PC-9 (cell line): ENCODE measurements at regions not wholly inside any gene's neighbourhood (a gene's known extent, or its start where the extent isn't known, plus 50 kb on each side); places are given as distances from the start of the nearest gene placed in this dataset.
"Not testable (repeated sequence)": the region's sequence is repeated elsewhere in the genome, so short reads cannot be mapped to it uniquely, and the experiment has no call there.

Experiments used
- BruUV-seq: library from RNA; stranded (reverse); fragments of 400-500 nt; replicated peaks from 2 replicates; lab custom pipeline; 2021; lab: Mats Ljungman, UMichigan
- CTCF ChIA-PET: fragments of 300-600 bp; sonication (Branson Sonifier 250); formaldehyde crosslinking; loops from one replicate; lab custom pipeline; 2022; ENCODE audit warnings: antibody characterized with exemption; lab: Charles Lee
- POLR2A ChIA-PET: fragments of 300-600 bp; sonication (Branson Sonifier 250); formaldehyde crosslinking; loops from one replicate; lab custom pipeline; 2022; ENCODE audit warnings: antibody characterized with exemption; ENCODE audit not compliant: unreplicated experiment; lab: Charles Lee
- DNase-seq, 2 experiments: peaks; one replicate each; pipeline versions ENCODE4 v3.0.0 to v3.0.0-alpha.2; 2015 to 2022; ENCODE audit warnings: mixed read lengths in 1 of 2
- H2AFZ ChIP-seq: fragments of 200-600 bp; sonication (generic); 2 replicates; pipeline ENCODE4 v1.8.1; 2017; ENCODE audit warnings: antibody characterized with exemption
- H3F3A ChIP-seq: fragments of 200-600 bp; sonication (generic); 2 replicates; pipeline ENCODE4 v1.8.1; 2017; ENCODE audit warnings: antibody characterized with exemption, mild to moderate bottlenecking, low read depth; ENCODE audit not compliant: insufficient read depth
- H3K27ac ChIP-seq: fragments of 200-600 bp; sonication (generic); 2 replicates; pipeline ENCODE4 v1.6.1; 2016; ENCODE audit warnings: mixed run types
- H3K27me3 ChIP-seq: fragments of 200-600 bp; sonication (generic); 2 replicates; pipeline ENCODE4 v1.6.1; 2016; ENCODE audit warnings: low read depth, mixed run types; ENCODE audit not compliant: insufficient read depth
- H3K36me3 ChIP-seq: fragments of 200-600 bp; sonication (generic); 2 replicates; pipeline ENCODE4 v1.6.1; 2016; ENCODE audit warnings: low read depth, mixed run types
- H3K4me1 ChIP-seq: fragments of 200-600 bp; sonication (generic); replicated peaks from 2 replicates; pipeline ENCODE4 v1.6.1; 2016; ENCODE audit warnings: mixed run types; ENCODE audit not compliant: insufficient read depth
- H3K4me2 ChIP-seq: fragments of 200-600 bp; sonication (generic); 2 replicates; pipeline ENCODE4 v1.6.1; 2017; ENCODE audit warnings: mixed run types
- H3K4me3 ChIP-seq: fragments of 200-600 bp; sonication (generic); 2 replicates; pipeline ENCODE4 v1.6.1; 2016; ENCODE audit warnings: mixed run types
- H3K79me2 ChIP-seq: fragments of 200-600 bp; sonication (generic); 2 replicates; pipeline ENCODE4 v1.6.1; 2017; ENCODE audit warnings: low read depth, mixed run types
- H3K9me2 ChIP-seq: fragments of 200-600 bp; sonication (generic); 2 replicates; pipeline ENCODE4 v1.8.1; 2017; ENCODE audit warnings: mild to moderate bottlenecking; ENCODE audit not compliant: insufficient read depth
- H3K9me3 ChIP-seq: fragments of 200-600 bp; sonication (generic); 2 replicates; pipeline ENCODE4 v1.8.1; 2016; ENCODE audit warnings: low read depth; ENCODE audit not compliant: insufficient read depth
- H4K20me1 ChIP-seq: fragments of 200-600 bp; sonication (generic); 2 replicates; pipeline ENCODE4 v1.8.1; 2017; ENCODE audit not compliant: insufficient read depth
- intact Hi-C: fragments of 100-400 bp; cut with micrococcal nuclease; formaldehyde crosslinking; loops from one replicate; pipeline ENCODE4 v1.10.0; 2022; ENCODE audit not compliant: unreplicated experiment

DNA sequence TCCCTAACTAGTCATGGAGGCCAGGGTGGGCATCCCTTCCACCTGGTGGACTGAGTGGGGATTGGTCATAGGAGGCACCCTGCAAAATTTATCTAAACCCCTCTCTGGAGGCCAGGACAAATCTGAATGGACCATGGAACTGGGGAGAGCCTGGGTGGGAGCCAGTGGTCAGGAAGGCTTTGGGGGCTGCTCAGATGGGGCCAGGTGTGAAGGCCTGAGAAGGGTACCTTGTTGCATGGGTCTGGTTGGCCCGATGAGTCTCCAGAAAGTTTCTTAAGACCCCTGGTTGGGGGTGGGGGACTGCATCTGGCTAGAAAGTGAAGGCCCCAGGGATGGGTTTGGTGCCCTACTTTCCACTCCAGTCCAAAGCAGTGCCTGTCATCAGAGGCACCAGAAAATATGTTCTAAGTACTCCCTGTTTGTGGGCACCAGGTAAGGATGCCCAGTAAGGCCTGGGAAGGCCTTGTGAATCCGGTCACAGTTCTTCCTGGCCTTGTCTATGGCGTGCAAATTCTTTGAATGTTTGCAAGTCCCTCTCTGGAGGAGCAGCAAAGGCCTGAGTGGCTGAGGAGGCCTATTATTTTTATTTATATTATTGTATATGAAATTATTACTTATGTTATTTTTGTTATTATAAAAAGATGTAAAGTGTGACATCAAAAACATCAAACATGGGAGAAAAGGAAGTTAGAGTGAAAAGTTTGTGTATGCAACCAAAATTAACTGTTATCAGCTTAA lies 1729.0 kb downstream of the SPATA31A7 start:
- H3K36me3 ChIP-seq, H3K27me3 ChIP-seq, H2AFZ ChIP-seq, POLR2A ChIA-PET, H3K27ac ChIP-seq, CTCF ChIA-PET, H3K4me3 ChIP-seq, H3K4me1 ChIP-seq, H3K9me2 ChIP-seq, H3K9me3 ChIP-seq, H3K4me2 ChIP-seq, H3K79me2 ChIP-seq, DNase-seq, H4K20me1 ChIP-seq, intact Hi-C loops, H3F3A ChIP-seq, BruUV-seq: not testable (repeated sequence)

DNA sequence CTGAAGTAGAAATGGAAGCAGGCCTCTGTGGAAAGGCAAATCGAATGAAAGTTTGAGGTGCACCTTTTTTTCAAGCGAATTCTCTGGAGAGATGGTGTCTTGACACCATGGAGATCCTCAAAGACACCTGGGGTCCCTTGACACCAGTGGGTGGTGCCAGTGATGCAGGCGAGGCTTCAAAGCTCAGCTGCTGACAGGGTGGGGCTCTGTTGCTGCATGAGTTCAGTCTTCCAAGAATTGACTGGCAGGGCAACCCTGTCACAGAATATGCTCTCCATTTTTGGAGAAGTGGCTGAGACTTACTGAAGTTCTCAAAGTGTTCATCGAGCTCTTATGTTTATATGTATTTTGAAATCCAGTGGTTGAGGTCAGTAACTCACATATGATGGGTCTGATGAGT lies 1741.6 kb downstream of the SPATA31A7 start:
- H3K27ac ChIP-seq, intact Hi-C loops, H4K20me1 ChIP-seq, H3K9me3 ChIP-seq, H3K4me2 ChIP-seq, H3K9me2 ChIP-seq, H3K79me2 ChIP-seq, H3K4me1 ChIP-seq, H3K27me3 ChIP-seq, H2AFZ ChIP-seq, POLR2A ChIA-PET, BruUV-seq, H3K36me3 ChIP-seq, DNase-seq, H3K4me3 ChIP-seq, H3F3A ChIP-seq, CTCF ChIA-PET: not testable (repeated sequence)

DNA sequence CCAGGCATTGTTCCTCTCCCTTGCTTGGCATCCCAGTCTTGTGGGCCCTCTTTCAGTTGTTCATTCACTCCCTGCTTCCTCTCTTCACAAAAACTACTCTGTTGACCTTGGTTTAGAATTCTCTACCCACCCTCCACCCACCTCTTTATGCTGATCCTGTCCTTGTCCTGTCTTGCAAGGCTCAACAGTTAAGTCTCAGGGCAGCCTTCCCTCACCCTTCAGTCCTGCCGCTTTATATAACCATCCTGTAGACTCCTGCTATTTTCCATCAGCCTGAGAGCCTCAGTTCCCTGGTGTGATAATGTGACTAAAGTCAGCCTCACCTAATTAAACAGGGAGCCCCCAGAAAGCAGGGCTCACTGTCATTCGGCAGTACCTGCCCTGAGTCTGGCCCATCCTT lies 1763.0 kb downstream of the SPATA31A7 start:
- H3K79me2 ChIP-seq, H3K27me3 ChIP-seq, H3K4me1 ChIP-seq, H3K4me2 ChIP-seq, intact Hi-C loops, H4K20me1 ChIP-seq, H3K36me3 ChIP-seq, POLR2A ChIA-PET, H3F3A ChIP-seq, BruUV-seq, H3K9me2 ChIP-seq, CTCF ChIA-PET, H3K27ac ChIP-seq, H3K9me3 ChIP-seq, DNase-seq, H3K4me3 ChIP-seq, H2AFZ ChIP-seq: not testable (repeated sequence)
